ENCODE measurements at regions not wholly inside any gene's neighbourhood (a gene's known extent, or its start where the extent isn't known, plus 50 kb on each side); places are given as distances from the start of the nearest gene placed in this dataset.
"Not testable (repeated sequence)": the region's sequence is repeated elsewhere in the genome, so short reads cannot be mapped to it uniquely, and the experiment has no call there.

GRCh38 chr17:53765609-53766008 lies 57.1 kb upstream of the KIF2B start:
- DNase-seq (ENCODE audit: low spot score), result no peak

GRCh38 chr17:53765129-53765528 lies 57.6 kb upstream of the KIF2B start:
- no peak for DNase-seq (ENCODE audit: low spot score)

GRCh38 chr17:53757559-53757958 lies 65.2 kb upstream of the KIF2B start:
- DNase-seq (ENCODE audit: low spot score), result no peak

- not testable (repeated sequence) for DNase-seq (ENCODE audit: low spot score)
Measured at GRCh38 chr17:53757116-53757515, 65.6 kb upstream of the KIF2B start.

- DNase-seq (ENCODE audit: low spot score), result no peak
Measured at GRCh38 chr17:53749178-53749577, 73.5 kb upstream of the KIF2B start.

- DNase-seq (ENCODE audit: low spot score), result not testable (repeated sequence)
Measured at GRCh38 chr17:53748159-53748820, 74.4 kb upstream of the KIF2B start.

- DNase-seq (ENCODE audit: low spot score), result no peak
Measured at GRCh38 chr17:53740312-53740711, 82.4 kb upstream of the KIF2B start.

- no peak for DNase-seq (ENCODE audit: low spot score)
Measured at GRCh38 chr17:53736516-53737240, 86.0 kb upstream of the KIF2B start.

- DNase-seq (ENCODE audit: low spot score), result no peak
Measured at GRCh38 chr17:53724726-53725125, 98.0 kb upstream of the KIF2B start.

GRCh38 chr17:53722407-53722806 lies 100.3 kb upstream of the KIF2B start:
- DNase-seq (ENCODE audit: low spot score), result no peak

GRCh38 chr17:53721101-53721500 lies 101.6 kb upstream of the KIF2B start:
- no peak for DNase-seq (ENCODE audit: low spot score)

- DNase-seq (ENCODE audit: low spot score), result no peak
Measured at GRCh38 chr17:53719229-53719628, 103.5 kb upstream of the KIF2B start.

- DNase-seq (ENCODE audit: low spot score), result no peak
Measured at GRCh38 chr17:53707566-53707965, 115.2 kb upstream of the KIF2B start.

- no peak for DNase-seq (ENCODE audit: low spot score)
Measured at GRCh38 chr17:53696286-53696685, 126.4 kb upstream of the KIF2B start.

GRCh38 chr17:53687324-53687723 lies 135.4 kb upstream of the KIF2B start:
- no peak for DNase-seq (ENCODE audit: low spot score)

GRCh38 chr17:53680745-53681144 lies 142.0 kb upstream of the KIF2B start:
- no peak for DNase-seq (ENCODE audit: low spot score)

- DNase-seq (ENCODE audit: low spot score), result no peak
Measured at GRCh38 chr17:53668854-53669253, 153.9 kb upstream of the KIF2B start.

- DNase-seq (ENCODE audit: low spot score), result no peak
Measured at GRCh38 chr17:53662608-53663007, 160.1 kb upstream of the KIF2B start.

- no peak for DNase-seq (ENCODE audit: low spot score)
Measured at GRCh38 chr17:53659181-53659580, 163.5 kb upstream of the KIF2B start.

GRCh38 chr17:53655591-53655990 lies 167.1 kb upstream of the KIF2B start:
- DNase-seq (ENCODE audit: low spot score), result no peak

- no peak for DNase-seq (ENCODE audit: low spot score)
Measured at GRCh38 chr17:53649201-53649600, 173.5 kb upstream of the KIF2B start.

GRCh38 chr17:53646835-53647234 lies 175.9 kb upstream of the KIF2B start:
- no peak for DNase-seq (ENCODE audit: low spot score)

GRCh38 chr17:53640808-53641207 lies 181.9 kb upstream of the KIF2B start:
- DNase-seq (ENCODE audit: low spot score), result no peak

GRCh38 chr17:53635444-53635843 lies 187.3 kb upstream of the KIF2B start:
- DNase-seq (ENCODE audit: low spot score), result no peak

All from hematopoietic multipotent progenitor cell treated with erythropoietin and hydrocortisone succinate and interleukin-3 and kit ligand, for 15 days (in vitro differentiated cells).